ENCODE measurements at regions not wholly inside any gene's neighbourhood (a gene's known extent, or its start where the extent isn't known, plus 50 kb on each side); places are given as distances from the start of the nearest gene placed in this dataset.

DNA sequence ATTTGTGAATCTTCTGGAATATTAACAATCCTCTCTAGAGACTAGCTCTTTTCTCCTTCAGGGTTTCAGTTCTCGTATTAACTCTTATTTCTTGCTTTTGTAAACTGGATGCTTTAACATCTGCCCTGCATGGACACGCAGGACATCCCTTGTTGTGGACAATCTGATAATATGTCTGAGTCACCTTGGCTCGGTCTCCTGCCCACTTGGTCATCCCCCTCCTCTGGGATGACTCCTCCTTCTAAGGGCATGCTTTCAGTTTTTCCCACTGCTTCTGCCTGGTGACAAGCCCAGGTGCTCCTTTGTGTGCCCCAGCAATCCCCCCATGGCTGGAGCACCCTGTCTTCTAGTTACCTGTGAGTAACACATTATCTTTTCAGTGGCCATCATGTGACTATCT is 460.5 kb downstream of the DSC3 start:
- Histone ChIP-seq H3K9me3 (no peaks in the 10 kb centered on the region), H3K36me3 (no peaks in the 10 kb centered on the region), H3K27me3 (no peaks in the 10 kb centered on the region), H3K27ac (no peak overlapping the region), H3K4me3 (replicated peaks in 1 of 3) (no peak overlapping the region), H3K4me1 (no peaks in the 10 kb centered on the region)
- TF ChIP-seq, protein P1, sequence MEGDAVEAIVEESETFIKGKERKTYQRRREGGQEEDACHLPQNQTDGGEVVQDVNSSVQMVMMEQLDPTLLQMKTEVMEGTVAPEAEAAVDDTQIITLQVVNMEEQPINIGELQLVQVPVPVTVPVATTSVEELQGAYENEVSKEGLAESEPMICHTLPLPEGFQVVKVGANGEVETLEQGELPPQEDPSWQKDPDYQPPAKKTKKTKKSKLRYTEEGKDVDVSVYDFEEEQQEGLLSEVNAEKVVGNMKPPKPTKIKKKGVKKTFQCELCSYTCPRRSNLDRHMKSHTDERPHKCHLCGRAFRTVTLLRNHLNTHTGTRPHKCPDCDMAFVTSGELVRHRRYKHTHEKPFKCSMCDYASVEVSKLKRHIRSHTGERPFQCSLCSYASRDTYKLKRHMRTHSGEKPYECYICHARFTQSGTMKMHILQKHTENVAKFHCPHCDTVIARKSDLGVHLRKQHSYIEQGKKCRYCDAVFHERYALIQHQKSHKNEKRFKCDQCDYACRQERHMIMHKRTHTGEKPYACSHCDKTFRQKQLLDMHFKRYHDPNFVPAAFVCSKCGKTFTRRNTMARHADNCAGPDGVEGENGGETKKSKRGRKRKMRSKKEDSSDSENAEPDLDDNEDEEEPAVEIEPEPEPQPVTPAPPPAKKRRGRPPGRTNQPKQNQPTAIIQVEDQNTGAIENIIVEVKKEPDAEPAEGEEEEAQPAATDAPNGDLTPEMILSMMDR (IDR thresholded peaks at IDR 0.05) = no peak
- TF ChIP-seq POLR2A (IDR thresholded peaks at IDR 0.05) = no peak
- DNase-seq = no peak
- intact Hi-C loops (cut with DNase I) = no loop called here
- WGBS, 2 donors = 85 to 91% methylated on average over 3 of the region's 3 CpGs

GRCh38 chr18:30578707-30579106 is 463.8 kb downstream of the DSC3 start:
- no peak overlapping the region for H3K27ac ChIP-seq
- H3K4me1 ChIP-seq = no peaks in the 10 kb centered on the region
- no peaks in the 10 kb centered on the region for H3K36me3 ChIP-seq
- no peaks in the 10 kb centered on the region for H3K27me3 ChIP-seq
- no peak overlapping the region for H3K4me3 ChIP-seq (replicated peaks in 1 of 3)
- H3K9me3 ChIP-seq = no peaks in the 10 kb centered on the region
- 55 to 58% methylated on average over 2 of the region's 2 CpGs for WGBS, 2 donors
- TF ChIP-seq, protein P1 (IDR thresholded peaks at IDR 0.05) = no peak
- TF ChIP-seq POLR2A (IDR thresholded peaks at IDR 0.05) = no peak
- DNase-seq = no peak
- intact Hi-C loops (cut with DNase I) = no loop called here

- intact Hi-C loops (cut with DNase I) = no loop called here
- TF ChIP-seq, protein P1 (IDR thresholded peaks at IDR 0.05) = no peak
- TF ChIP-seq POLR2A (IDR thresholded peaks at IDR 0.05) = no peak
- H3K36me3 ChIP-seq = no peaks in the 10 kb centered on the region
- H3K27me3 ChIP-seq = no peaks in the 10 kb centered on the region
- no peak overlapping the region for H3K4me3 ChIP-seq (replicated peaks in 1 of 3)
- H3K9me3 ChIP-seq = no peaks in the 10 kb centered on the region
- H3K27ac ChIP-seq = no peak overlapping the region
- no peaks in the 10 kb centered on the region for H3K4me1 ChIP-seq
- 94 to 96% methylated on average over 2 of the region's 2 CpGs for WGBS, 2 donors
- DNase-seq = no peak
Measured at GRCh38 chr18:30572214-30572613, 470.3 kb downstream of the DSC3 start.

GRCh38 chr18:30568333-30568732 is 474.2 kb downstream of the DSC3 start:
- intact Hi-C loops (cut with DNase I) = no loop called here
- DNase-seq = no peak
- WGBS, 2 donors = 90 to 95% methylated on average over 5 of the region's 5 CpGs
- Histone ChIP-seq H3K9me3 (no peaks in the 10 kb centered on the region), H3K4me1 (no peaks in the 10 kb centered on the region), H3K36me3 (no peaks in the 10 kb centered on the region), H3K27me3 (no peaks in the 10 kb centered on the region), H3K4me3 (replicated peaks in 1 of 3) (no peak overlapping the region), H3K27ac (no peak overlapping the region)
- TF ChIP-seq POLR2A (IDR thresholded peaks at IDR 0.05) = no peak
- TF ChIP-seq, protein P1 (IDR thresholded peaks at IDR 0.05) = no peak

GRCh38 chr18:30566877-30567276 is 475.7 kb downstream of the DSC3 start:
- no peaks in the 10 kb centered on the region for H3K9me3 ChIP-seq
- 77 to 83% methylated on average over 1 of the region's 1 CpG for WGBS, 2 donors
- H3K4me1 ChIP-seq = no peaks in the 10 kb centered on the region
- no peak overlapping the region for H3K4me3 ChIP-seq (replicated peaks in 1 of 3)
- H3K27me3 ChIP-seq = no peaks in the 10 kb centered on the region
- H3K27ac ChIP-seq = no peak overlapping the region
- TF ChIP-seq POLR2A (IDR thresholded peaks at IDR 0.05) = no peak
- TF ChIP-seq, protein P1 (IDR thresholded peaks at IDR 0.05) = no peak
- intact Hi-C loops (cut with DNase I) = no loop called here
- no peaks in the 10 kb centered on the region for H3K36me3 ChIP-seq
- DNase-seq = no peak
